MCF 10A (cell line): ENCODE measurements at regions not wholly inside any gene's neighbourhood (a gene's known extent, or its start where the extent isn't known, plus 50 kb on each side); places are given as distances from the start of the nearest gene placed in this dataset.

Source experiments
- BruUV-seq: library from RNA; stranded (reverse); fragments of 400-500 nt; replicated peaks from 2 replicates; lab custom pipeline; 2021; lab: Mats Ljungman, UMichigan
- CTCF ChIA-PET: fragments of 300-600 bp; sonication (Branson Sonifier 250); formaldehyde crosslinking; extraction: SDS; loops from one replicate; lab custom pipeline; 2021; ENCODE audit warnings: antibody characterized with exemption, inconsistent platforms; lab: Yijun Ruan, JAX
- POLR2A ChIA-PET: fragments of 300-600, 350-650 bp; sonication (Branson Sonifier 250); formaldehyde crosslinking; extraction: SDS; loops from one replicate; lab custom pipeline; 2020; ENCODE audit warnings: antibody characterized with exemption, inconsistent platforms; lab: Yijun Ruan, JAX
- DNase-seq: peaks from one replicate; pipeline ENCODE4 v3.0.0-alpha.2; 2018; ENCODE audit not compliant: unreplicated experiment
- H3K27ac Mint-ChIP-seq: one replicate; pipeline ENCODE4 v1.8.0; 2022; ENCODE audit warnings: mild to moderate bottlenecking, low read depth, mixed read lengths; ENCODE audit not compliant: unreplicated experiment
- H3K27me3 Mint-ChIP-seq: one replicate; pipeline ENCODE4 v1.8.0; 2022; ENCODE audit warnings: mixed read lengths; ENCODE audit not compliant: insufficient read depth, unreplicated experiment
- H3K36me3 Mint-ChIP-seq: one replicate; pipeline ENCODE4 v1.8.0; 2022; ENCODE audit warnings: mild to moderate bottlenecking, moderate library complexity, mixed read lengths; ENCODE audit not compliant: insufficient read depth, unreplicated experiment
- H3K4me1 Mint-ChIP-seq: one replicate; pipeline ENCODE4 v1.8.0; 2022; ENCODE audit warnings: mixed read lengths; ENCODE audit not compliant: insufficient read depth, unreplicated experiment
- H3K4me3 Mint-ChIP-seq: one replicate; pipeline ENCODE4 v1.8.0; 2022; ENCODE audit warnings: mild to moderate bottlenecking, moderate library complexity, mixed read lengths; ENCODE audit not compliant: unreplicated experiment
- H3K9me3 Mint-ChIP-seq: one replicate; pipeline ENCODE4 v1.8.0; 2022; ENCODE audit warnings: mixed read lengths; ENCODE audit not compliant: unreplicated experiment
- intact Hi-C: fragments of 100-400 bp; cut with micrococcal nuclease; formaldehyde crosslinking; loops from 2 replicates; pipeline ENCODE4 v1.14.1; 2022
- TF ChIP-seq, protein P1 (sequence below): fragments of 200-600 bp; IDR thresholded peaks from one replicate; pipeline ENCODE4 v1.8.0; 2022; ENCODE audit warnings: antibody characterized with exemption, mild to moderate bottlenecking; ENCODE audit not compliant: unreplicated experiment

DNA sequence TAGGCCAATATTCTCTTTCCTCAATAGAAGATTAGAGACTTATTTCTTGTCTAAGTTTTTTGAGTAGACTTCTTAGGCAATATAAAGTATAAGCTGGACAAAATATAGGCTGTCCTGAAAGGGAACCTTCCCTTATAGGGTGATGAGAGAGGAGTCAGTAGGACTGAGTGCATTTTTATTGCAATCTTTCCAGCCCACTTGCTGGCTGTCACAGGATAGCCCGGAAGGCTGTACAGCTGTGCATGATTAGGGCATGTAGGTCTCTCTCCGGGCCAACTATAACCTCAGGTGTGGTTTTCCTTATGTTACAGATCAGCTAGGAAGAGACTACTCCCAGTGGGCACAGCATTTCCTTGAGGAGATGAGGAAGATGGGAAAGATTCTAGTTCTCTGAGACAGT, 159.8 kb upstream of the MEF2C start:
- Mint-ChIP-seq H3K36me3 (no peaks in the 10 kb centered on the region), H3K9me3 (peaks cover 7% of the 10 kb centered on the region), H3K4me1 (no peaks in the 10 kb centered on the region), H3K27me3 (peaks cover 21% of the 10 kb centered on the region), H3K4me3 (no peak overlapping the region), H3K27ac (no peak overlapping the region)
- BruUV-seq, result no TSS peak
- intact Hi-C loops, result no loop called here
- DNase-seq, result no peak
- POLR2A ChIA-PET, result no interaction called here
- CTCF ChIA-PET, result interaction anchor here (0.5 to 0.8 kb wide), 4 partner anchors 108 to 1217 kb away, joined by 3 to 6 read pairs (median 4); no protein-coding TSS in a partner anchor
- TF ChIP-seq, protein P1, sequence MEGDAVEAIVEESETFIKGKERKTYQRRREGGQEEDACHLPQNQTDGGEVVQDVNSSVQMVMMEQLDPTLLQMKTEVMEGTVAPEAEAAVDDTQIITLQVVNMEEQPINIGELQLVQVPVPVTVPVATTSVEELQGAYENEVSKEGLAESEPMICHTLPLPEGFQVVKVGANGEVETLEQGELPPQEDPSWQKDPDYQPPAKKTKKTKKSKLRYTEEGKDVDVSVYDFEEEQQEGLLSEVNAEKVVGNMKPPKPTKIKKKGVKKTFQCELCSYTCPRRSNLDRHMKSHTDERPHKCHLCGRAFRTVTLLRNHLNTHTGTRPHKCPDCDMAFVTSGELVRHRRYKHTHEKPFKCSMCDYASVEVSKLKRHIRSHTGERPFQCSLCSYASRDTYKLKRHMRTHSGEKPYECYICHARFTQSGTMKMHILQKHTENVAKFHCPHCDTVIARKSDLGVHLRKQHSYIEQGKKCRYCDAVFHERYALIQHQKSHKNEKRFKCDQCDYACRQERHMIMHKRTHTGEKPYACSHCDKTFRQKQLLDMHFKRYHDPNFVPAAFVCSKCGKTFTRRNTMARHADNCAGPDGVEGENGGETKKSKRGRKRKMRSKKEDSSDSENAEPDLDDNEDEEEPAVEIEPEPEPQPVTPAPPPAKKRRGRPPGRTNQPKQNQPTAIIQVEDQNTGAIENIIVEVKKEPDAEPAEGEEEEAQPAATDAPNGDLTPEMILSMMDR, result no peak

DNA sequence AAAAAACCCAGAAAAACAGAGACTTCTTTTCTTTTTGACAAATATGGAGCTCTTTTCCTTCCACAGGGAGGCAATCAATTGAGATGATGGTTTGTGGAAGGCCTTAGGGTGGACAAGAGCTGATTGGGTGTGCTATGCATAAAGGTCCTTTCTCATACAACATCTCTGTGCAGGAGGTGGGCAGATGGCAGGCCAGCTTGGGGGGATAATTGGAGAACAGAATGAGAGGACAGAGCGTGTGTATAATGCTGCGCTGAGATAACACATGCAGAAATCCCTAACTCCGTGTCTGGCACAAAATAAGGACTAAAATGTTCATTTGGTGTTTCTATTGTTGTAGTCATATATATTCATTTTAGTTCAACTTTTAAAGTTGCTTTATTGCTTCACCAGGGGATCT, 159.0 kb upstream of the MEF2C start:
- no peak overlapping the region for H3K4me3 Mint-ChIP-seq
- BruUV-seq, result no TSS peak
- no peaks in the 10 kb centered on the region for H3K4me1 Mint-ChIP-seq
- POLR2A ChIA-PET, result interaction anchor here (0.6 kb wide), 1 partner anchor 1761 kb away, joined by 6 read pairs; no protein-coding TSS in a partner anchor
- H3K36me3 Mint-ChIP-seq, result no peaks in the 10 kb centered on the region
- intact Hi-C loops, result no loop called here
- no peak for DNase-seq
- CTCF ChIA-PET, result interaction anchor here (0.6 to 0.8 kb wide), 2 partner anchors 108 to 141 kb away, joined by 3 read pairs; no protein-coding TSS in a partner anchor
- H3K9me3 Mint-ChIP-seq, result peaks cover 7% of the 10 kb centered on the region
- H3K27me3 Mint-ChIP-seq, result peaks cover 21% of the 10 kb centered on the region
- no peak overlapping the region for H3K27ac Mint-ChIP-seq
- TF ChIP-seq, protein P1, result no peak

DNA sequence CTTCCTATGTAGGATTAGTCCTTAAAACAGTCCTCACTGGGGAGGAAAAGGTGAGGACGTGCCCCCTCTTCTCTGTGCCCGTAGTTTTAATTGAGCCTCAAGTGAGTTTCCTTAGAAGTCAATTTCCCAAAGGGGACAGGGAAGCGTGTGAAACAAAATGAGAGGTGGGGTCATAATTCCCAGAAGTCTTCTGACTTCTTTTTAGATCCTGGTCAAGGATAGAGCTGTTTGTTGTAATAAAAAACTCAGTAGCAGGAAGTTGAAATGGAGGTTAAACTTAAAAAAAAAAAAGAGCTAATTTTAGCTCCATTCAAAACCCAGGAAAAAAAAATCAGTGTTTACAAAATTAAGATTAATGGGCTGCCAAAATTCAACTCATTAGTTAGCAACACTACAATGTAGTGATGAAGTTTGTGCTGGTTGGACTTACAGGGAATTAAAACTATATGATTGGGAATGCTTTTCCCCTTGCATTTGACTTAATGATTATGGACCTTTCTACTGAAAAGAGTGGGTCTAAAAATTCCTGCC, 158.3 kb upstream of the MEF2C start:
- no peaks in the 10 kb centered on the region for H3K4me1 Mint-ChIP-seq
- no peak for DNase-seq
- CTCF ChIA-PET, result interaction anchor here (0.6 kb wide), 1 partner anchor 40 kb away, joined by 3 read pairs; no protein-coding TSS in a partner anchor
- POLR2A ChIA-PET, result no interaction called here
- peaks cover 21% of the 10 kb centered on the region for H3K27me3 Mint-ChIP-seq
- peaks cover 7% of the 10 kb centered on the region for H3K9me3 Mint-ChIP-seq
- no peak overlapping the region for H3K4me3 Mint-ChIP-seq
- H3K27ac Mint-ChIP-seq, result no peak overlapping the region
- TF ChIP-seq, protein P1, result no peak
- intact Hi-C loops, result no loop called here
- no peaks in the 10 kb centered on the region for H3K36me3 Mint-ChIP-seq
- no TSS peak for BruUV-seq

DNA sequence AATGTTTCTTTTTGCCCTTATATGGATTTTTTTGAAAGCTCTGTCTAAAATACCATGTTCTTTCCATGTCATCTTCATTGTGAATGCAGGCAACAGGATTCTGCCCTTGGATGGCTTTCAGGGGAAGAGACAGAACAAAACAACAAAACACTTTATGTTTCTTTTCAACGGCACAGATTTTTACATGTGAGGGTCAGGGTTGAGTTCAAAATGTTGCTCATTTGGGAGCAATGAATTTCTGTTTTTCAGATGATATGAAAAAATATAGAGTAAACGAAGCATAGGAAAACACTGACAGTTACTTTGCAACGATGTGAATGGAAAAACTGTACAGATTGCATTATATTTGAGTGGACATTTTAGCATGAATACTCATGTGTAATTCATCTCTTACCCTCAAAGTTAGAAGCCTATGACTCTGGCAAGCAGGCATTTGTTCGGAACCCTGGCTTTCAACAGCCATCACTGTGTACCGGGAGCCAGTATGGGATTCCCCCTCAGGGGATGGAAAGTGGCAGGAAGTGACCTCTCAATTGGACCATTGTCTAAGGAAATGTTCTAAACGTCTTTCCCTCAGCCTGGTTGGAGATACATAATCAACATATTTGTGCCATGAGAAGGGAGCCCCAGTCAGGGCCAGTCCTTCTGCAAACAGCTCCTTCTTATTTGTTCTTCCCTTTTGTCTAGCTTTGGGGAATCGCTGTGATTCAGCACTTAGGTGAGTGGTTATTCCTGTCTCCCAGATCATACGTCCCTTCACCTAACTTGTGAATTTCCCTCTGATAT, 153.9 kb upstream of the MEF2C start:
- peaks cover 7% of the 10 kb centered on the region for H3K9me3 Mint-ChIP-seq
- no peaks in the 10 kb centered on the region for H3K36me3 Mint-ChIP-seq
- TF ChIP-seq, protein P1, result no peak
- no TSS peak for BruUV-seq
- intact Hi-C loops, result no loop called here
- ChIA-PET POLR2A (no interaction called here), CTCF (no interaction called here)
- H3K4me3 Mint-ChIP-seq, result no peak overlapping the region
- H3K4me1 Mint-ChIP-seq, result no peaks in the 10 kb centered on the region
- H3K27me3 Mint-ChIP-seq, result peaks cover 18% of the 10 kb centered on the region
- H3K27ac Mint-ChIP-seq, result no peak overlapping the region
- DNase-seq, result no peak
